ENCODE measurements at regions not wholly inside any gene's neighbourhood (a gene's known extent, or its start where the extent isn't known, plus 50 kb on each side); places are given as distances from the start of the nearest gene placed in this dataset.

DNA sequence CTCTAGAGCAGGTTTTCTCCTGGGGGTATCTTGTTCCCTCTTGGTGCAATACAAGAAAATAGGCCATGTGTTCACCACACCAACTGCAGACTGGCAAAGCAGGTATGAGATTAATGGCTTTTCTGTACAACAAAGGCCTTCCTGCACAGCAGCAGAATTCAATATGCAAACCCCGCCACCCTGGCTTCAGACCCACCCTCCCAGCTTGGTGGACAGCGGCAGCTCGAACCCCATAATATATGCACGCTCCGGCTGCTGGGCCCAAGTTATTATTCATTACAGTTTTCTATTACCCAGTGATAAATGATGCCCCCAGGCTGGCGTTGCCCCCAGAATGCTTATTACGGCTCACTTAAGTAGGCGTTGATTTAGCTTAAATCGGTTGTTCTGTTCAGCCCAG lies 144.2 kb downstream of the RRAGC start:
- H3K4me2 ChIP-seq (ENCODE audit: low read depth, low read length, poor library complexity, severe bottlenecking), result no peak overlapping the region
- no peak overlapping the region for H2AFZ ChIP-seq (ENCODE audit: low read depth, low read length, severe bottlenecking)
- no peaks in the 10 kb centered on the region for H3K9me2 ChIP-seq (replicated peaks; ENCODE audit: insufficient read depth, low read length)
- no peaks in the 10 kb centered on the region for H3K27me3 ChIP-seq (ENCODE audit: low read length)
- H3K27ac ChIP-seq (ENCODE audit: low read depth, low read length), result no peak overlapping the region
- no peaks in the 10 kb centered on the region for H3K9me3 ChIP-seq (ENCODE audit: insufficient read depth, low read length)
- H3K36me3 ChIP-seq (ENCODE audit: low read length), result no peaks in the 10 kb centered on the region
- TF ChIP-seq, protein P1, sequence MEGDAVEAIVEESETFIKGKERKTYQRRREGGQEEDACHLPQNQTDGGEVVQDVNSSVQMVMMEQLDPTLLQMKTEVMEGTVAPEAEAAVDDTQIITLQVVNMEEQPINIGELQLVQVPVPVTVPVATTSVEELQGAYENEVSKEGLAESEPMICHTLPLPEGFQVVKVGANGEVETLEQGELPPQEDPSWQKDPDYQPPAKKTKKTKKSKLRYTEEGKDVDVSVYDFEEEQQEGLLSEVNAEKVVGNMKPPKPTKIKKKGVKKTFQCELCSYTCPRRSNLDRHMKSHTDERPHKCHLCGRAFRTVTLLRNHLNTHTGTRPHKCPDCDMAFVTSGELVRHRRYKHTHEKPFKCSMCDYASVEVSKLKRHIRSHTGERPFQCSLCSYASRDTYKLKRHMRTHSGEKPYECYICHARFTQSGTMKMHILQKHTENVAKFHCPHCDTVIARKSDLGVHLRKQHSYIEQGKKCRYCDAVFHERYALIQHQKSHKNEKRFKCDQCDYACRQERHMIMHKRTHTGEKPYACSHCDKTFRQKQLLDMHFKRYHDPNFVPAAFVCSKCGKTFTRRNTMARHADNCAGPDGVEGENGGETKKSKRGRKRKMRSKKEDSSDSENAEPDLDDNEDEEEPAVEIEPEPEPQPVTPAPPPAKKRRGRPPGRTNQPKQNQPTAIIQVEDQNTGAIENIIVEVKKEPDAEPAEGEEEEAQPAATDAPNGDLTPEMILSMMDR (IDR thresholded peaks at IDR 0.05; ENCODE audit: insufficient read depth, low read length, poor library complexity, severe bottlenecking), result no peak
- no peak for TF ChIP-seq EZH2phosphoT487 (conservative IDR thresholded peaks at IDR 0.05; ENCODE audit: low read length)
- H3K79me2 ChIP-seq (ENCODE audit: insufficient read depth, low read length), result no peaks in the 10 kb centered on the region
- H3K4me3 ChIP-seq (ENCODE audit: insufficient read depth, low read length, poor library complexity, severe bottlenecking), result no peak overlapping the region
- H3F3A ChIP-seq (ENCODE audit: insufficient read depth), result no peaks in the 10 kb centered on the region
- H3K9ac ChIP-seq (ENCODE audit: low read length), result no peak overlapping the region
- no peaks in the 10 kb centered on the region for H4K20me1 ChIP-seq (ENCODE audit: low read depth, low read length)

DNA sequence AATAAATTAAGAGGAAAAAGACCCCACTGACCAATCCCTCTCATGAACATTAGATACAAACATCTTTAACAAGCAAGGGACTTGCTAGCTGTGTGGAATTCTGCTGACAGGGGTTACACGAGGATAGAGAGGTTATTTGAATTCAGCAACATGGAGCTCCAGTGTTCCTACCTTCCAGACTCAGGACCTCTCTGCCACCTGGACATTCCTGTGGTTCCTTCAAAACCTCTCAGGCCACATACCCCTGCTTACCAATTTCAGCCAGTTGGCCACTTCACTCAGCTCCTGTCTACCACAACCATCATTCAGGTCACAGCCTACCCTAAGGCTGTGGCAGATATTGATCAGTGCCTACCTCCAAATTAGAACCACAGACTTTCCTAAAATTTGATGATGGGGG lies 147.5 kb downstream of the RRAGC start:
- Histone ChIP-seq H4K20me1 (ENCODE audit: low read depth, low read length) (no peaks in the 10 kb centered on the region), H3K9me2 (replicated peaks; ENCODE audit: insufficient read depth, low read length) (no peaks in the 10 kb centered on the region), H3K36me3 (ENCODE audit: low read length) (no peaks in the 10 kb centered on the region), H3F3A (ENCODE audit: insufficient read depth) (no peaks in the 10 kb centered on the region), H3K4me2 (ENCODE audit: low read depth, low read length, poor library complexity, severe bottlenecking) (no peak overlapping the region), H3K27me3 (ENCODE audit: low read length) (no peaks in the 10 kb centered on the region), H3K4me3 (ENCODE audit: insufficient read depth, low read length, poor library complexity, severe bottlenecking) (no peak overlapping the region), H3K9ac (ENCODE audit: low read length) (no peak overlapping the region), H2AFZ (ENCODE audit: low read depth, low read length, severe bottlenecking) (no peak overlapping the region), H3K9me3 (ENCODE audit: insufficient read depth, low read length) (no peaks in the 10 kb centered on the region), H3K27ac (ENCODE audit: low read depth, low read length) (no peak overlapping the region), H3K79me2 (ENCODE audit: insufficient read depth, low read length) (no peaks in the 10 kb centered on the region)
- TF ChIP-seq, protein P1 (IDR thresholded peaks at IDR 0.05; ENCODE audit: insufficient read depth, low read length, poor library complexity, severe bottlenecking), result no peak
- TF ChIP-seq EZH2phosphoT487 (conservative IDR thresholded peaks at IDR 0.05; ENCODE audit: low read length), result no peak

DNA sequence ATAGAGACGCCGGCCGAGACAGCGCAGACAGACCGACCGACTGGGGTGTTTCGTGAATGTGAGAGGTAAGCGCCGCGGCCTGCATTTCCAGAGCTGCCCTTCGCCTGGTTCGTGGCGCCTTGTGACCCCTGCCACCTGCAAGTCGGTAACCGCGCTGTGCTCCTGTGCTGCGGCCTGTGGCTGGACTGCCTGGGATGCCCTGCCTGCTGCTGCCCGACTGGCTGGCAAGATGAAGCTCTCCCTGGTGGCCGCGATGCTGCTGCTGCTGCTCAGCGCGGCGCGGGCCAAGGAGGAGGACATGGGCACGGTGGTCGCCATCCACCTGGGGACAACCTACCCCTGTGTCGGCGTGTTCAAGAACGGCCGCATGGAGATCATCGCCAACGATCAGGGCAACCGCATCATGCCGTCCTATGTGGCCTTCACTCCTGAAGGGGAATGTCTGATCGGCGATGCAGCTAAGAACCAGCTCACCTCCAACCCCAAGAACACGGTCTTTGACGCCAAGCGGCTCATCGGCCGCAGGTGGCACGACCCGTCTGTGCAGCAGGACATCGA lies 150.8 kb downstream of the RRAGC start:
- H4K20me1 ChIP-seq (ENCODE audit: low read depth, low read length), result no peaks in the 10 kb centered on the region
- H3K4me2 ChIP-seq (ENCODE audit: low read depth, low read length, poor library complexity, severe bottlenecking), result no peak overlapping the region
- TF ChIP-seq EZH2phosphoT487 (conservative IDR thresholded peaks at IDR 0.05; ENCODE audit: low read length), result no peak
- TF ChIP-seq, protein P1 (IDR thresholded peaks at IDR 0.05; ENCODE audit: insufficient read depth, low read length, poor library complexity, severe bottlenecking), result no peak
- H2AFZ ChIP-seq (ENCODE audit: low read depth, low read length, severe bottlenecking), result no peak overlapping the region
- no peaks in the 10 kb centered on the region for H3K9me3 ChIP-seq (ENCODE audit: insufficient read depth, low read length)
- no peaks in the 10 kb centered on the region for H3K36me3 ChIP-seq (ENCODE audit: low read length)
- H3K27me3 ChIP-seq (ENCODE audit: low read length), result no peaks in the 10 kb centered on the region
- no peak overlapping the region for H3K9ac ChIP-seq (ENCODE audit: low read length)
- H3K27ac ChIP-seq (ENCODE audit: low read depth, low read length), result no peak overlapping the region
- H3F3A ChIP-seq (ENCODE audit: insufficient read depth), result no peaks in the 10 kb centered on the region
- H3K9me2 ChIP-seq (replicated peaks; ENCODE audit: insufficient read depth, low read length), result no peaks in the 10 kb centered on the region
- H3K4me3 ChIP-seq (ENCODE audit: insufficient read depth, low read length, poor library complexity, severe bottlenecking), result no peak overlapping the region
- H3K79me2 ChIP-seq (ENCODE audit: insufficient read depth, low read length), result no peaks in the 10 kb centered on the region
